AG10803 (cell line): ENCODE measurements at regions not wholly inside any gene's neighbourhood (a gene's known extent, or its start where the extent isn't known, plus 50 kb on each side); places are given as distances from the start of the nearest gene placed in this dataset.
"Not testable (repeated sequence)": the region's sequence is repeated elsewhere in the genome, so short reads cannot be mapped to it uniquely, and the experiment has no call there.

ENCODE experiments used
- DNase-seq: peaks from one replicate; pipeline ENCODE4 v3.0.0; 2010; ENCODE audit warnings: low read depth
- H3K4me3 ChIP-seq: 2 replicates; pipeline ENCODE4 v1.5.1; 2011; ENCODE audit warnings: mild to moderate bottlenecking, low read length, control low read depth
- CTCF ChIP-seq: conservative IDR thresholded peaks from 2 replicates; pipeline ENCODE4 v1.5.1; 2011; ENCODE audit warnings: mild to moderate bottlenecking, low read length, control low read depth, inconsistent platforms

DNA sequence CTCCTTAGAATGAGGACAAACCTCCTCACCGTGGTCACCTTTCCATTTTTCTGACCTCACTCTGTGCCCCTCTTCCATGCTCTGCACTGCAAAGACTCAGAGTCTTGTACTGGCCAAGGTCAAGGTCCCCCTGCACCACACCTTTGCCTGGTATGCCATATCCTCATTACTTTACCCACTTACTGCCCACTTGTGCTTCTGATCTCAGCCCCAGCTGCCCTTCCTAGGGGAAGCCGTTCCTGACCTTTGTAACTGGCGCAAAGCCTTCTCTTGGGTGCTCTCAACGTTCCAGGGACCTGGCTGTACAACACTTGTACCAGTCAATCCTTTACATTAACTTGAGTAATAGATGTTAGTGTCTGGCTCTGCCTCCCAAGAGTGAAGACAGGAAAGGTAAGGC lies 256.0 kb downstream of the SV2B start:
- TF ChIP-seq CTCF: no peak
- DNase-seq: no peak
- no peak overlapping the region for H3K4me3 ChIP-seq

DNA sequence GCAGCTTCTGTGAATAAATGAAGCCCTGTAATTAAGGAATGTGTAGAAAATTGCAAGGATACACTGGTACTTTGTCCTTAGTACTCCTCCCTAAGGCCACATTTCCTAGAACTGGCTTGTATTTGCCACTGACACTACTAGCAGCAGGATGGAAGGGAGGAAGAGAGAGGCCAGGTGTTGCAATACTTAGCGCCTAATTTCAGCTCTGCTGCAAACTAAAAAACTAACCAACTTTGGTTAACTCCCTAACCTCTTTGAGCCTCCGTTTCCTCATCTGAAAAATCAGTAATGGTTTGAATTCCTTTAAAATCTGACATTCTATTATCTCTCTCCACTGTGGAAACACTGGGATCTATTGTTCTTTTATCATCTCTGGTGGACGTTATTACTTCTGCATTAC lies 257.0 kb downstream of the SV2B start:
- no peak for TF ChIP-seq CTCF
- H3K4me3 ChIP-seq: no peak overlapping the region
- no peak for DNase-seq

GRCh38 chr15:91357486-91357885 lies 257.4 kb downstream of the SV2B start:
- no peak for DNase-seq
- TF ChIP-seq CTCF: no peak
- H3K4me3 ChIP-seq: no peak overlapping the region

GRCh38 chr15:91358405-91358804 lies 258.3 kb downstream of the SV2B start:
- TF ChIP-seq CTCF: no peak
- DNase-seq: no peak
- no peak overlapping the region for H3K4me3 ChIP-seq

DNA sequence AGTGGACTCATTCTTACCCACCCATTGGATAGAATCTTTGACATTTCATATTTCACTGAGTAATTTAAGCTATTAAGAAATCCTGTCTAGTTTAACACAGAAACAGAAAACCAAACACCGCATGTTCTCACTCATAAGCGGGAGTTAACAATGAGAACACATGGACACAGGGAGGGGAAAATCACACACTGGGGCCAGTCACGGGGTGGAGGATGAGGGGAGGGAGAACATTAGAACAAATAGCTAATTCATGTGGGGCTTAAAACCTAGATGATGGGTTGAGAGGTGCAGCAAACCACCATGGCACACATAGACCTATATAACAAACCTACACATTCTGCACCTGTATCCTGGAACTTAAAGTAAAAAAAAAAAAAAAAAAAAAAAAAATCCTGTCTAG lies 261.6 kb downstream of the SV2B start:
- not testable (repeated sequence) for H3K4me3 ChIP-seq, DNase-seq

- TF ChIP-seq CTCF: no peak
- H3K4me3 ChIP-seq: no peak overlapping the region
- no peak for DNase-seq
These were observed 266.1 kb downstream of the SV2B start for GRCh38 chr15:91366111-91366510.

GRCh38 chr15:91368611-91369010 lies 268.6 kb downstream of the SV2B start:
- no peak for TF ChIP-seq CTCF
- H3K4me3 ChIP-seq: no peak overlapping the region

DNA sequence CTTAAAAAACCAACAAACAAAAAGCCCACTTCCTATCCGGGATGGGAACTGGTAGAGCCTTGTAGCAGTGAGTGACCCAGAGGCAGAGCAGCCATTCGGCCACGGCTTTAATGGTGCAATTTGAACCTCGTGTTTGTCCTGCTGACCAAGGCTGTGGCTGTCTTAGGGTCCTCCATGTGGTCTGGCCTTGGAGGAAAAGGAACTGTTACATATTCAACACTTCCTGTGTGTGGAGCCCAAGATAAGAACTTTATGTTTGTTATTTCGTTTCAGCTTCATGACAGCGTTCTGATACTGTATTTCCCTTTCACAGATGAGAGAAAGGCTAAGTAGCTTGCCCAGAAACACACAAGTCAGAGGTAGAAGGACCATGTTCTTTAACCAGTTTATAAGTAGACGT lies 269.8 kb downstream of the SV2B start:
- no peak for DNase-seq
- TF ChIP-seq CTCF: no peak
- H3K4me3 ChIP-seq: no peak overlapping the region

More at GRCh38 chr15:91368611-91369010, 268.6 kb downstream of the SV2B start:
- DNase-seq: no peak

DNA sequence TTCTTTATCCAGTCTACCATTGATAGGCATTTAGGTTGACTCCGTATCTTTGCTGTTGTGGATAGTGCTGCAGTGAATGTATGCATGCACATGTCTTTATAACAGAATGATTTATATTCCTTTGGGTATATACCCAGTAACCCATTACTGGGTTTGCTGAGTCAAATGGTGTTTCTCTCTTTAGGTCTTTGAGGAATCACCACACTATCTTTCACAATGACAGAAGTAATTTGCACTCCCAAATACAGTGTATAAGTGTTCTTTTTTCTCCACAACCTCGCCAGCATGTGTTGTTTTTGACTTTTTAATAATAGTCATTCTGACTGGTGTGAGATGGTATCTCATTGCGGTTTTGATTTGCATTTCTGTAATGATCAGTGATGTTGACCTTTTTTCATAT lies 271.3 kb downstream of the SV2B start:
- not testable (repeated sequence) for H3K4me3 ChIP-seq, DNase-seq
